ENCODE measurements at regions not wholly inside any gene's neighbourhood (a gene's known extent, or its start where the extent isn't known, plus 50 kb on each side); places are given as distances from the start of the nearest gene placed in this dataset.

GRCh38 chr6:14664112-14664601, 546.6 kb downstream of the CD83 start:
- TF ChIP-seq MXI1 (IDR thresholded peaks at IDR 0.05; ENCODE audit: low read depth, low read length) (no peak), JUND (IDR thresholded peaks at IDR 0.05) (no peak)

All from SK-N-SH (cell line).